GM12873 (cell line): ENCODE measurements at regions not wholly inside any gene's neighbourhood (a gene's known extent, or its start where the extent isn't known, plus 50 kb on each side); places are given as distances from the start of the nearest gene placed in this dataset.
A peak's percentile ranks its signal among the peaks of the same experiment; 100 is the strongest.

Experiments
- CTCF ChIP-seq: IDR thresholded peaks from 2 replicates; pipeline ENCODE4 v1.5.1; 2012; ENCODE audit warnings: low read depth, mild to moderate bottlenecking, moderate library complexity, low read length, control low read depth; ENCODE audit not compliant: insufficient read depth; ENCODE audit errors: missing control alignments

- TF ChIP-seq CTCF = no peak
These were observed 118.0 kb downstream of the HFE start for GRCh38 chr6:26205161-26205624.

DNA sequence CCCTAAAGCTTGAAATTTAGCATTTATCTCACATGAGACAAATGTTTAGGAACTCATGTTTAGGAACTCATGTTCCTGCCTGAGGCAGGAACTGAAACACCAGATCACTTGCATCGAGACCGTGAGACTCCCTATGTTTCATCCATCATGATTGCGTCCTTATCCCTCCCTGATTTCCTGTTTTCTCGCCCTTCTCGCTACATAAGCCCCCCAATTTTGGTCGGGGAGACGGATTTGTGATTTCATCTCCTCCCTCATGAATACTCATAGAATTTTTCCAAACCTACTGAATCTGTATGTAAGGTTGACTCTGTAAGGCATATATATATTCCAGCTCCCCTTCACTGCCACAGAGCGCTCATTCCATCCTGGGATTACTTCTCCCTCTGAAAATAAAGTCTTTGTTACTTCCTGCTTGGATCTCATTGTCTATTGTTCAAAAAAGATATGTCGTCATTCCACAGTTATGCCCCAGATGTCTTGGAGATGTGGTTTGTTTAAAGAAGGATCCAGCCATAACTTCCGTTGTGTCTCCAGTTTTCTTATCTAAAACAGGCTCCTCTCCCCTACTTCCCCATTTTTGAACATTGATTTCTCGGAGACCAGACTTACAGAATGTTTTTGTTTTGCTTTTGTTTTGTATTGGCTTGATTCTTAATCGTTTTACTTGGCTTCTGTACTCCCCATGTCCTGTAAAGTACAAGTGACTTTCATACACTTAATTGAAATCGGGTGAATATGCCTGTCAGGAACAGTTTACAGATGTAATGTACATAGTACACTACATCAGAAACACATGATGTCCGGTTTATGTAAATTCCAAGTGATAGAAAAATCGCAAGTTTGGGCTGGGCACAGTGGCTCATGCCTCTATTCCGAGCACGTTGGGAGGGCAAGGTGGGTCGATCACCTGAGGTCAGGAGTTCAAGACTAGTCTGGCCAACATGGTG, 118.7 kb downstream of the HFE start:
- TF ChIP-seq CTCF = no peak

GRCh38 chr6:26206868-26207801, 119.9 kb downstream of the HFE start:
- TF ChIP-seq CTCF = no peak

DNA sequence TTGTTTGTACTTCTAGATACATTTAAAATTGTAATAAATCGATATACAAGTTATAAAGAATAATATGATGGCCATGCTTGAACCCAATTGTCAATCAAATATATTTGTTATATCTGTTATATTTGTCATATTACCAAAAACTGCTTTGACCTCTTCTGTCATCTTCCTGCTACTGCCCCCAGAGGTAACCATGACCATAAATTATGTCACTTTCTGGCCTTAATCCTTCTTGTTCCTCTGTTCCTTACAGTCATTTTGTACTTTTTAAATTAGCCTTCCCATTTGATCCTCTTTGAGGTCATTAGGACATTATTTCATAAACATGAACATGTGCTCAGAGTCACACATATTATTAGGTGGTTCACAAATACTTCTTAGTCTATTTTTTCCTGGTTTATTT, 124.7 kb downstream of the HFE start:
- TF ChIP-seq CTCF = peak; percentile 8

- TF ChIP-seq CTCF = no peak
These were observed 126.3 kb downstream of the HFE start for GRCh38 chr6:26213334-26214075.

DNA sequence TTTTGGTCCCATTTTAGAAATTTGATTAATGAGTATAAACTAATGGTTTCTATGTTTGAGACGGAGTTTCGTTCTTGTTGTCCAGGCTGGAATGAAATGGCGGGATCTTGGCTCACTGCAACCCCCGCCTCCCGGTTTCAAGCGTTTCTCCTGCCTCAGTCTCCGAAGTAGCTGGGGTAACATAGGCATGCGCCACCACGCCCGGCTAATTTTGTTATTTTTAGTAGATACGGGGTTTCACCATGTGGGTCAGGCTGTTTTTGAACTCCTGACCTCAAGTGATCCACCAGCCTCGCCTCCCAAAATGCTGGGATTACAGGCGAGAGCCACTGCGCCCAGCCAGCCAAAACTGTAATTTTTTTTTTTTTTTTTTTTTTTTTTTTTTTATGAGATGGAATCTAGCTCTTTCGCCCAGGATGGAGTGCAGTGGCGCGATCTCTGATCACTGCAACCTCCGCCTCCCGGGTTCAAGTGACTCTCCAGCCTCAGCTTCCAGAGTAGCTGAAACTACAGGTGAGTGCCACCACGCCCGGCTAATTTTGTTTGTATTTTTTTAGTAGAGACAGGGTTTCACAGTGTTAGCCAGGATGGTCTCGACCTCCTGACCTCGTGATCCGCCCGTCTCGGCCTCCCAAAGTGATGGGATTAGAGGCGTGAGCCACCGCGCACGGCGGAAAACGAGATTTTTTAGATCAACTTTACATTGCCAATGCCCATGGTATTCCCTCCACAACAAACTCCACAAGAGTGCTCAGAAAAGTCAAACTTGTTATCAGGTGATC, 127.8 kb downstream of the HFE start:
- TF ChIP-seq CTCF = no peak
